ENCODE measurements at regions not wholly inside any gene's neighbourhood (a gene's known extent, or its start where the extent isn't known, plus 50 kb on each side); places are given as distances from the start of the nearest gene placed in this dataset.

DNA sequence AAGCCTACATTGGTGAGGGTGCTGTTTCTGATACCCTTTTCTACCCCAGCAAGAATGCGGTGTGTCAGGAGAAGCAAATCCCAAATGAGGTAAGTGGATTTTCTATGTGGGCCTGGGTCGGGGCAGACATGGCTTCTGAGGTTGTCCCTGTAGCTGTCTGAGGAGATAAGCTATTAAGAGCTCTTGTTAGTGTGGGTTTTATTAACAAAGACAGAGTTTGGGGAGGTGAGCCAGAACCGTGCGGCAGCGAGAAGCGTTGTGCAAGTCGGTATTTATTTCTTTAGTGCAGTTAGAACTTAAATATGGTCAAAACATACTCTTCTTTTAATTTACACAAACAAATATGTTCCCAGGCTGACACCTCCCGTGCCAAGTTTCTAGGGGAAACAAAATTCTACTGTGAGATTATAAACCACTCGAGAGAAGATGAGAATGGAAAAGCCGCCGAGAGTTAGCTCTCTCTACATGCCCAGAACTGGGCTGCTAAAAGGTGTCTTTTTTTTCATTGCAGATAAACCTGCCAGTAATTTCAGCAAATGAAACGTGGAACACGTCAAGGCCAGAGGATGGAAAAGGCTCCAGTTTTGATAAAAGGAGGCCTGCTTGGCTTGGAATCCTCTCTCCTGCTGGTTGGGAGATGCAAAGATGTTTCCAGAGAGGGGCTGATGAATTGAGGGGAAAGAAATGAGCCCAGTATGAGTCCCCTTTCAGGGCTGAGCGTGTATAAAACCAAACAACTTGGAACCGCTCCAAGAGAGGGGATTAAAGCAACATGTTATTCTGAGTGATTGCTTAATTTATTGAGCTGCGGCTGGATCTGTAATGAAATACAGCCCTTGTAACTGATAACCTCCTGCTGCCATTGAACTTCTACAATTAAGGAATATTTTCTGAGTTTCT is 254.6 kb downstream of the MRTFB start:
- H3K4me3 ChIP-seq (ENCODE audit: low read depth, low read length), result no peak overlapping the region
- no peak for DNase-seq (ENCODE audit: low read depth, low spot score)
- TF ChIP-seq, protein P1, sequence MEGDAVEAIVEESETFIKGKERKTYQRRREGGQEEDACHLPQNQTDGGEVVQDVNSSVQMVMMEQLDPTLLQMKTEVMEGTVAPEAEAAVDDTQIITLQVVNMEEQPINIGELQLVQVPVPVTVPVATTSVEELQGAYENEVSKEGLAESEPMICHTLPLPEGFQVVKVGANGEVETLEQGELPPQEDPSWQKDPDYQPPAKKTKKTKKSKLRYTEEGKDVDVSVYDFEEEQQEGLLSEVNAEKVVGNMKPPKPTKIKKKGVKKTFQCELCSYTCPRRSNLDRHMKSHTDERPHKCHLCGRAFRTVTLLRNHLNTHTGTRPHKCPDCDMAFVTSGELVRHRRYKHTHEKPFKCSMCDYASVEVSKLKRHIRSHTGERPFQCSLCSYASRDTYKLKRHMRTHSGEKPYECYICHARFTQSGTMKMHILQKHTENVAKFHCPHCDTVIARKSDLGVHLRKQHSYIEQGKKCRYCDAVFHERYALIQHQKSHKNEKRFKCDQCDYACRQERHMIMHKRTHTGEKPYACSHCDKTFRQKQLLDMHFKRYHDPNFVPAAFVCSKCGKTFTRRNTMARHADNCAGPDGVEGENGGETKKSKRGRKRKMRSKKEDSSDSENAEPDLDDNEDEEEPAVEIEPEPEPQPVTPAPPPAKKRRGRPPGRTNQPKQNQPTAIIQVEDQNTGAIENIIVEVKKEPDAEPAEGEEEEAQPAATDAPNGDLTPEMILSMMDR (IDR thresholded peaks at IDR 0.05; ENCODE audit: insufficient read depth, low read length, missing control alignments), result no peak
- POLR2A ChIA-PET, result no interaction called here
- CTCF ChIA-PET, result interaction anchor here (1.1 to 1.2 kb wide), 3 partner anchors 8 to 203 kb away, joined by 3 to 4 read pairs (median 3); no protein-coding TSS in a partner anchor

DNA sequence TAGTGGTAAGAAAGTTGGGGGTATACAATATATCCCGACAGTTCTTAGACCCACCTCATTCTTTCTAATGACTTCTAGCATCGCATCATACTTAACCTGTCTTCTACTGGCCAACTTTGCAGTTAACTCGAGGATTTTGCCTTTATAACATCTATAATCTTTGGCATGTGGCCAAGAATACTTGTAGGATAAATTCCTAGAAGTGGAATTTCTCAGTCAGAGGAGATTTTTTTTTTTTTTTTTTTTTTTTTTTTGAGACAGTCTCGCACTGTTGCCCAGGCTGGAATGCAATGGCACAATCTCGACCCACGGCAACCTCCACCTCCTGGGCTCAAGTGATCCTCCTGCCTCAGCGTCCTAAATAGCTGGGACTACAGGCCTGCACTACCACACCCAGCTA is 253.5 kb downstream of the MRTFB start:
- TF ChIP-seq, protein P1 (IDR thresholded peaks at IDR 0.05; ENCODE audit: insufficient read depth, low read length, missing control alignments), result no peak
- H3K4me3 ChIP-seq (ENCODE audit: low read depth, low read length), result no peak overlapping the region
- ChIA-PET CTCF (interaction anchor here (1.2 kb wide), 1 partner anchor 204 kb away, joined by 4 read pairs; no protein-coding TSS in a partner anchor), POLR2A (no interaction called here)
- DNase-seq (ENCODE audit: low read depth, low spot score), result no peak

DNA sequence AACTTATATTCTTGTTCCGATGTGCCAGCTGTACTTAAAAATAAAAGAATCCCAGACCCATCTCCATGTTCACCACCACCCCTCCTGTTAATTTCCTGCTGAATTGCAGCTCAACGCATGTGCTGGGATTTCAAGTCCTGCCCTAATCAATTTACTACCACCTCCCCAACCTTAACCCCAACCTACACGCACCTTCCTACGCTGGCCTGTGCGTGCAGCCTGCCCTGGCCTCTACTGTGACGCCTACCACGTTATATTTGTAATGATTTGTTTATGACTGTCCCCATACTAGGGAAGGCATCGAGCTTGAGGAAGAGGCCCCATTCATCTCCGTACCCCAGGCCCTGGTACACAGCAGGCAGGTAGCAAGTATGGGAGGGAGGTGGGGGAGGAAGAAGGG is 251.1 kb downstream of the MRTFB start:
- no peak overlapping the region for H3K4me3 ChIP-seq (ENCODE audit: low read depth, low read length)
- no peak for DNase-seq (ENCODE audit: low read depth, low spot score)
- TF ChIP-seq, protein P1 (IDR thresholded peaks at IDR 0.05; ENCODE audit: insufficient read depth, low read length, missing control alignments), result no peak
- CTCF ChIA-PET, result interaction anchor here (1.2 kb wide), 1 partner anchor 14 kb away, joined by 4 read pairs; no protein-coding TSS in a partner anchor
- POLR2A ChIA-PET, result no interaction called here

DNA sequence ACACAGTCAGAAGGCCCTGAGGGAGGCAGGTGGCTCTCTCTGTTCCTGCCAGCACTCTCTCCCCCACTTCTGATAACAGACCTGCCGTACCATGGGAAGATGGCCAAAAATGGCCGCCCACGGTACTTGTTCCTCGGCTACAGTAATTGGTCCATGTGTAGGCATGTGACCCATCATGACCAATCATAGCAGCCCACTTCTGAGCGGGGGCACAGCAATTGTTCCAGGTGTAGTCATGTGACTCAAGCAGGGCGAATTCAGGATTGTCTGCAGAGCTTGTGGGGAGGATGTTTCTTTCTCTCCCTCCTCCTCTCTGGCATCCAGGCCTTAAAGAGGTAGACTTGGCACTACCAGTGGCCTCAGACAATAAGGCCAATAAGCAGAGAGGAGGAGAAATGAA is 250.4 kb downstream of the MRTFB start:
- ChIA-PET CTCF (interaction anchor here (1.2 kb wide), 1 partner anchor 13 kb away, joined by 4 read pairs; no protein-coding TSS in a partner anchor), POLR2A (no interaction called here)
- no peak for DNase-seq (ENCODE audit: low read depth, low spot score)
- no peak overlapping the region for H3K4me3 ChIP-seq (ENCODE audit: low read depth, low read length)
- TF ChIP-seq, protein P1 (IDR thresholded peaks at IDR 0.05; ENCODE audit: insufficient read depth, low read length, missing control alignments), result no peak

DNA sequence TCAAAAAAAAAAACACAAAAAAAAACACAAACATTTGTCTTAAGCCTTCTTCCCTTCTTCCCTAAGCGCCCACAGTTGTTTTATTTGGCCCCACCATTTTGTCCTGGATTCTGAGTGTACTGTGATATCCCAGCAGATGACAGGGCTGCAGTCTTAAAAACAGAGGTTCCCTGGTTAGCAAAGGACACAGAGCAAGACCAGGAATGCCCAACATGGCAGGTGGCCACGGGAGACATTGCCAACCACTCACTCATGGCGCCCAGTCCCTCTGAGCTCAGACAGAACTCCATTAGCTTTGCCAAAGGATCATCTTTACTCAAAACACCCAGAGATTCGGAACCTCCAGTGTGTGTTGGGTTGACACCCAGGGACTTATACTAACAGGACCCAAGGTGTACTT is 249.3 kb downstream of the MRTFB start:
- ChIA-PET CTCF (interaction anchor here (0.7 kb wide), 1 partner anchor 263 kb away, joined by 3 read pairs; no protein-coding TSS in a partner anchor), POLR2A (no interaction called here)

More for the DNA sequence above, 249.3 kb downstream of the MRTFB start:
- TF ChIP-seq, protein P1 (IDR thresholded peaks at IDR 0.05; ENCODE audit: insufficient read depth, low read length, missing control alignments), result no peak
- DNase-seq (ENCODE audit: low read depth, low spot score), result no peak
- no peak overlapping the region for H3K4me3 ChIP-seq (ENCODE audit: low read depth, low read length)
